COLO829 (cell line): ENCODE measurements at regions not wholly inside any gene's neighbourhood (a gene's known extent, or its start where the extent isn't known, plus 50 kb on each side); places are given as distances from the start of the nearest gene placed in this dataset.

ENCODE experiments used
- DNase-seq: peaks from one replicate; pipeline ENCODE4 v3.0.0; 2012; ENCODE audit warnings: low spot score

DNA sequence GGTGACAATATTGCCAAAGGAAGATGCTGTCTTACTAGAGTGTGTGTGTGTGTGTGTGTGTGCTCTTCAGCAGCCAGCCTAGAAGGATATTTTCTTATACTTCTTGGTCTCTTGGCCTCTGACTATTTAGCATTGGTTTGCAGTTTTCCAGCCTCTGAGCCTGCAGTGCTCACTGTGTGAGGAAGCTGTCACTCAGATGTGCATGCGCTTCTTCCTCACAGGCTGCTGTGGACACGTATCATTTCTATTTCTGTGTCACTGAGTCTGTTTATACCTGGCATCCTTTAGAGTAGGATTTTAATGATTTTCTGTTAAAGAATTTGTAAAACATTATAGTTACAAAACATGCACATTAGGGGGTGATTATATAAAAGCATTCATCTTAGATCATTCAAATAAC, 83.3 kb downstream of the ALDH8A1 start:
- DNase-seq = no peak

- no peak for DNase-seq
These were observed 85.3 kb downstream of the ALDH8A1 start for GRCh38 chr6:134864558-134864957.

DNA sequence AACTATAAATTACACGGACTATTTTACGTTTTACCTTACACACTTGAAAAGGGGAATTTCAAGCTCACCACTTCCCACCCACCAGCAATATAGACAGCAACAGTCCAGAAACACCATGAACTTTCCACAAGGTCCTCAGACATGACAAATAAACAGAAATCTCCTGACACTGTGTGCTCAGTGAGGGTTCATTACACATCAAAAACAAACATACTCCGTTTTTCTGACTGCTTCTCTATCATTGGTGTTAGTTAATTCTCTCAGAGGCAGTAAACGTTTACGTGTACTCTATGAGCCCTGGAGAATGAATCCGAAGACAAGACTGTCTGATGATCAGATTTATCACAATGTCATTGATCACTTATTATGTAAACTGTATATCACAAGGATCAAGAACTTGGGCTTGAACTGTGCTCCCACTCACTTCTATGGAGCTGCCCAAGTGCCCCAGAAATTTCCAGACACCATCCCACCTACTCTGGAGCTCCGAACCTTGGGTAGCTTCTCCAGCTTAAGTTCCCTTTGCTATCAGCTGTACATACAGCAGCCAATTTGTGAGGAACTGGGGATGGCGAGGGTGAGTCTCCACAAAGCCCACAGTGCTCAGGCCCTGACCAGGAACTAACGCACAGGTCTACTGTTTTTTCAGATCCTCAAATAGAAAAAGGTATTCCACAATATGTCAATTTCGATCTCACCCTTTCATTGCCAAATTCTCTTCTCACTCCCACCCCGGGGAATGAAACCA, 86.0 kb downstream of the ALDH8A1 start:
- DNase-seq = no peak

- DNase-seq = no peak
These were observed 95.5 kb downstream of the ALDH8A1 start for GRCh38 chr6:134854366-134854765.

DNA sequence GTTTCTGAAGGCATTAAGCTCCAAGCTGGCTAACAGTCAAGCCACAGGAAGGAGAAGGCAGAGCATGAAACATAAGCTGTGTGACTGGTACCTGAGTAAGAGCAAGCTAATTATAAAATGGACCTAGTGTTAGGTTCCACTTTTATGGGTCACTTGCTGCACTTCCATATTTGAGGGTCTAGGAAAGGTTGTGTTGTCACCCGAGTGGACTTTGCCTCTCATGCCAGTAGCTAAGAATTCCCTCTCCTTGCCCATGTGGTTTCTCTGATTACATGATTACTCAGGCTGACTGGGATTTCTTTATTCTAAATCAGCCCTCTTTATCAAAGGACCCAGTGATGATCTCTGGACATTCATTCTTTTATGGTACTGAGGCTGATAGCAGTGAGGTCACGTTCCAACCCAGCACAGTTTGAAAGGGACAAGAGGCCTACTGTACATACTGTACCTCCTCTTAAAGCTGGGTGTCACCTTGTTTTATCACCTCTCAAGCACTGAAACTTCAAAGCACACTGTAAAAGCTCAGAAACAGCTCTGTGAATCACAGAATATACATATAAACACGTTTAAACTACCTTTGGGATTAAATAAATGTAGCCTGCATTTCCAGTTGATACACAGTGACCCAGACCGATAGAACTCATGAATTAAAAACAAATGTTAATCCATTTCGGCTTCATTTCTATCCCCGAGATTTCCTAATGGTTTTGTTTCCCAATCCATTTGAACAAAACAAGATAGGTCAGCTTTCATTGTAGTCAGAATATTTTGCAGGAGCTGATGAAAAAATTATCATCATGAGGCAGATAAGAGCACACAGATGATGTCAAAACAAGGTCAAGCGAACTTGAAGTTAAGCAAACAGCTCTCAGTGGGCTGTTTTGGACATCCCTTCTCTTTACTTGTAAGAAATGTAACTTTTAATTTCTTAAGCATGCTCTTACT, 96.5 kb downstream of the ALDH8A1 start:
- peak; percentile 84 for DNase-seq

DNA sequence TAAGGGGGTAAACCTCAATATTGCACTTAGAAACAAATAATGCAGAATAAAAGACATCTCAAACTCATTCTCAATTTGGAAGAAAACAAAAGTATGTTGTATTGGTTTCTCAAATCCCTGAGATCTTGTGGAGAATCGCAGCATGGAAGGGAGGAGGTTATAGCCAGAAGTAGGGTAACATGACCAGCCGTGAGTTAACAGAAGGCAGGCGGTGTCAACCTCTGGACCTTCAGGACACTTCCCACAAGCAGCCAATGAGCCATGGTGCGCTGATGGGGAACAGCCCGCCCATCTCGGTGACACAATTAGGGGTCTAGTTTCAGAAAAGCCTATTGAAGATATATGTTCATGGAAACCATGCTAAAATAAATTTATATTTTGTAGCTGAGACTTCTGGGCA, 98.4 kb downstream of the ALDH8A1 start:
- DNase-seq = no peak

- peak; percentile 19 for DNase-seq
These were observed 99.1 kb downstream of the ALDH8A1 start for GRCh38 chr6:134850721-134851305.

DNA sequence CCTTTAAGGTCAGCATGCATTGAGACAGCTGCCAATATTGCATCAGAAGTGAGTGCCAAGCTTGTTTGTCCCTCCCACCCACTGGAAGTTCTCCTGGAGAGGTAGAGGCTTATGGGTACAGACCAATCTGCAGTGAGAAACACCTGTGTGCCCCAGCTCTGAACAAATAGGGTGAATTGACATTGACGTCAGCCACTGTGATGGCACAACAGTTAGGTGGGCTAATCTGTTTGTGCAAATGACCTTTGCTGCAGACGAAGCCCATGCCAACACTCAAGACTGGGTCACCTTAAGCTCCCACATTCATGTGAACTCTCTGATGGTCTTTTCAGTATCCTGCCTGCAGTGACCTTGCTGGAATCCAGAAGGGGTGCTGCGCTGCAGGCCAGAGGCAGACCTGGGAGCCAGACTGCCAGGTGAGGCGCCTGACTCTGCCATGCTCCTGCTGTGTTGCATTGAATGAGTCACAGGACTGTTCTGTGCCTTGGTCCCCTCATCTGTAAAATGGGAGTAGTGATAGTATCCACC, 99.9 kb downstream of the ALDH8A1 start:
- DNase-seq = no peak

DNA sequence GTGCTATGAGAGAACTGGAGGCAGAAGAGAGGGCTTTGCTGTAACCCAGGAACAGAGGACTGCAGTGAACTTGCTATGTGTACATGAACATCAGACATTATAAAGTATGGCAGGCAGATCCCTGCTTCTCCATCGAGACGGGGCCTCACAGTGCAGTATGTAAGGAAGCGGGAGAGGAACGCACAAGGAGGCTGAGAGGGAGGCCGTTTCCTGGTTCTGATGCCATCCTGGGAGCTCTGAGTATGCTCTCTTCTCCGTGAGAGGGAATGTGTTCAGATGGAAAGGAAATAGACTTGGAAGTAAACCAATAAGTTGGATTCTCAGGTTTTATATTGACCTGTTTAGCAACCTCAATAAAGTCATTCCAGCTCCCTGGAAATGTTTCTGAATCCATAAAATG, 101.8 kb downstream of the ALDH8A1 start:
- DNase-seq = no peak

DNA sequence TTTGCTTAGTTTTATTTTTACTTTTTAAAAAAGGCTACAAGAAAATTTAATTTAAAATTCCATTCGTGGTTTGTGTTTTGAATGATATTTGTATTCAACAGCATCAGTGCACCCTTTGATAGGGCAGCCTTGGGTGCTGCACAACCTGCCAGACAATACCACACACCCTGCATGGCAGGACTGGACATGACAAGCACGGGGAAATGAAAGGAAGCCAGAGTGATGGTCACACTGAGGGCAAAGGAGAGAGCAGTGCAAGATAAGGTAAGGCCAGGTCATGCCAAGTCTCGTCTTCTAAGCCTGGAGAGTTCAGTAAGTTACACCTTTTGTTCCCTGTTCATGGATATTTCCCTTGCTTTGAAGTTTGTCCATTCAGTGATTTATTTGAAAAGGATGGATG, 103.0 kb downstream of the ALDH8A1 start:
- DNase-seq = no peak

DNA sequence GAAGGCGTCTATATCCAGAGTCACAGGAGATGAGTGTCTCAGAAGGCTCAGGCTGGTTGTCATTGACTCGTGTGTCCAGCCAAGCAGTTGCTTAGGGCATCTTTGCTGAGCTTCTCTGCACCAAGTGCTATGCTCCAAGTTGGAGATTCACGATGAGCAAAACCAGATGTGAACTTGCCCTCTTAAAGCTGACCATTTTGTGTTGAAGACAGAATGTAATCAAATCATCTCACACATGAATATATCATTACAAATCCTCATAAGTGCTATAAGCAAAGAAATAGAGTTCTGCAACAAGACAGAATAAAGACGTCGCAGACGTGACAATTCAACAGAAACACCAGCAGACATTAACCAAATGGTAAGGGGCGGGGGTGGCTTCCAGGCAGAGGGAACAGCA, 103.9 kb downstream of the ALDH8A1 start:
- no peak for DNase-seq

GRCh38 chr6:134844120-134844519, 105.8 kb downstream of the ALDH8A1 start:
- DNase-seq = no peak

DNA sequence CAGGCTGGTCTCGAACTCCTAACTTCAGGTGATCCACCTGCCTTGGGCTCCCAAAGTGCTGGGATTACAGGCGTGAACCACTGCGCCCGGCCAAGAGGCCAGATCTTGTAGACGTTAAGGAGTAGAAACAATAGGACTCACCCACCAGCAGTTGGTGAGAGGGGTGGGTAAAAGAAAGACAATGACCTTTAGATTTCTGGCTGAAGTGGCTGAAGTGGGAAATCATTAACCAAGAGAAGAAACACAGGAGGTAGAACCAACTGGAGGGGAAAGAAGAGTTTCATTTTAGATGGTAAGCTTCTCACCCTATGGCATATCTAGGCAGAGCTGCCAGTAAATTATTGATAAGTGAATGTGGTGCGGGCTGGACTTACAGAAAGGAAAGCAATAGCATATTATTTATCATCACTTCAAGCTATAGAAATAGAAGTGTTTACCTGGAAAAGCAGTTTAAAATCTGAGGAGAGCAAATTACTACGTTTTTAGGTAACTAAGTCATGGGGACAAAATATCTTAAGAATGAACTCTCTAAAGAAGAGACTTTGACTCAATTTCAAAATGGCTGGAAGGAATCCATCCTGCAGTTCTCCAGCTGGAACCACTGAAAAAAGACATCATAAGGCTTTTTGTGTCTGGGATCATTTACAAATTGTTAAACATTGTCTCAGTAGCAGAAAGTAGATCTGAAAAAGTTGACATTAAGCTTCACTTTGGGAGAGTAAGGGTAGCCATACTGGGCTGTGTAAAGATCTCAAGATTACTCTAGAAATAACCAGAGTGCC, 109.6 kb downstream of the ALDH8A1 start:
- no peak for DNase-seq

DNA sequence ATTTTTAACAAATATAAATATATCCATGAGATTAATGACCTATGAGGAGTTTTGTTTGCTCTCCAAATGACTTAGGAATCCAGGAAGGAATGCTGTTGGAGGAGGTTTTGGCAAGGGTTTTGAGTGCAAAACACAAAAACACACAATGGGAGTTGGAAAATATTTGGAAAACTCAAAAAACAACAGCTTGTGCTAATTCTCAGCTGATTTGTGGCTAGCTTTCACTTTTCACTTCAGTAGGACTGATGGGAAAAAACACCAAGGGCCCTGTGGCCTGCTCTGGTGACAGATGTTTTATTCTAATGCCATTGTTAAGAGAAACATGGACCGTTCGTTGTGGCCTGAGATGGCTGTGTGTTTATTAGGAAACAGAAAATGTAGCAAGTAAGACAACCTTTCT, 113.9 kb downstream of the ALDH8A1 start:
- DNase-seq = no peak

- DNase-seq = no peak
These were observed 119.0 kb downstream of the ALDH8A1 start for GRCh38 chr6:134830940-134831339.

GRCh38 chr6:134830194-134830593, 119.7 kb downstream of the ALDH8A1 start:
- DNase-seq = no peak

DNA sequence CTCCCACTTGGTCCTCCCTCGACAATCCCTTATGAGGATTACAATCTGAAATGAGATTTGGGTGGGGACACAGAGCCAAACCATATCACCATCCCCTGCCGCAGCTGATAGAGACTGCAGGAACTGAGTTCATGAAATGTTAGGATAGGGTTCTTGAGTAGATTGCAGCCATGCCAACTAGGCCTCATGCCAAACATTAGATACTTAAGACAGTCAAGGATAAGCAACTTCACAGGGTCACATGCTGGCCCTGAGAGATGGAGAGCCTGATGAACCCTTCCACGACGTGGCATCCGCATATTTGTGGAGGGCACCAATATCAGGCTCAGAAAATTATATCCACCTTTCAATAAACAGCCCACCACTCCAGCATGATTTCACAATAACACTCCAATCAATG, 121.3 kb downstream of the ALDH8A1 start:
- no peak for DNase-seq

- DNase-seq = peak; percentile 61
These were observed 122.8 kb downstream of the ALDH8A1 start for GRCh38 chr6:134826889-134827737.

DNA sequence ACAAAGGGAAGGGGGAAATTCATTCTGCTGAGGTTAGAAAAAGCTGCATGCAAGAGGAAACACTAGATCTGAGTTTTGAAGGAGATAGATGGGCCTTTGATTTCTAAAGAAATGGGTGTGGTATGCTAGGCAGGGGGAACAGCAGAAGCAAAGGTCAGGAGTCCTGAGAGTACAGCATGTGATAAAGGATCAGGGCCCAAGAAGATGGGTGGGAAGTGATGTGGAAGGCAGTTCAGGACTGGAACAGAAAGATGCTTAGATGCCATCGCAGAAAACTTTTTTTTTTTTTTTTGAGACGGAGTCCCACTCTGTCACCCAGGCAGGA, 126.2 kb downstream of the ALDH8A1 start:
- DNase-seq = no peak

GRCh38 chr6:134822920-134823709, 126.8 kb downstream of the ALDH8A1 start:
- peak; percentile 63 for DNase-seq
